ENCODE measurements at regions not wholly inside any gene's neighbourhood (a gene's known extent, or its start where the extent isn't known, plus 50 kb on each side); places are given as distances from the start of the nearest gene placed in this dataset.

DNA sequence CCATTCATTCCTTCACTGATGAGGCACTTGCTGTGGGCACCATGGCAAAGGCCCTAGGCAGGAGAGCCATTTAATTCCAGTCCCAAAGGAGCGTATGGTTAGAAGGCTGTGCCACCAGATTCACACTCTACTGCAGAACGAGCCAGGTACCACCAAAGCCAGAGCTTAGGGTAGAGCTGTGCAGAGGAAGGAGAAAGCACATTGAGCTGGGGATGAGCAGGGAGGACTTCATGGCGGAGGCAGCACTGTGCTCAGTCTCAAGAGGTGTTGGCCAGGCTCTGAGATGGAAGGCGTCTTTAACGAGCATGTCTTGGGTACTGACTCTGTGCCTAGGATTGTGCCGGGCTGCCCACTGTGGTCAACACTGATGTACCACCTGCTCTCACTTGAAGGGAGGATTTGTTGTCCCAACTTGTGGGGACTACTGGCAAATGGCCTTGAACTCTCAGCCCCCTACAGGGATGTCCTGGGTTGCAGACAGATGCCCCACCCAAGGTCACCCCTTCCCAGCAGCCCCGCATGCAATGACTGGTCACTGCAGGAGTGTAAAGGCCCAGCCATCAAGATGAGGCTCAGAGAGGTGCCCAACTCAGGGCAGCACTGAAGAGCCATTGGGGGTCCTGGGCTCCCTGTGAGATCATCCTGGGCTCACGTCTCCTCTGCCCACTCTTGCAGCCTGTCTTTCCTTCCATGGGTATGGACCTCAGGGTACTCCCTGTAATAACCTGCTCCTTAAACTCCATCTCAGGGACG lies 251.4 kb downstream of the GLI2 start:
- H3K4me3 ChIP-seq (replicated peaks; ENCODE audit: low read depth, low read length), result no peak overlapping the region
- no peaks in the 10 kb centered on the region for H3K36me3 ChIP-seq (ENCODE audit: control insufficient read depth, insufficient read depth, low read length)
- no peaks in the 10 kb centered on the region; the same call in 1 of the 2 replicates for H3K27me3 ChIP-seq (replicated peaks; ENCODE audit: control insufficient read depth, insufficient read depth, low read length)
- no peak for DNase-seq (ENCODE audit: extremely low read depth, insufficient read length)
- no peak for TF ChIP-seq CTCF (IDR thresholded peaks at IDR 0.05; ENCODE audit: insufficient read depth, low read length, poor library complexity, severe bottlenecking)

- H3K27me3 ChIP-seq (replicated peaks; ENCODE audit: control insufficient read depth, insufficient read depth, low read length), result no peaks in the 10 kb centered on the region; the same call in 1 of the 2 replicates
- H3K36me3 ChIP-seq (ENCODE audit: control insufficient read depth, insufficient read depth, low read length), result no peaks in the 10 kb centered on the region
Measured at GRCh38 chr2:120988051-120988699, 252.5 kb downstream of the GLI2 start.

DNA sequence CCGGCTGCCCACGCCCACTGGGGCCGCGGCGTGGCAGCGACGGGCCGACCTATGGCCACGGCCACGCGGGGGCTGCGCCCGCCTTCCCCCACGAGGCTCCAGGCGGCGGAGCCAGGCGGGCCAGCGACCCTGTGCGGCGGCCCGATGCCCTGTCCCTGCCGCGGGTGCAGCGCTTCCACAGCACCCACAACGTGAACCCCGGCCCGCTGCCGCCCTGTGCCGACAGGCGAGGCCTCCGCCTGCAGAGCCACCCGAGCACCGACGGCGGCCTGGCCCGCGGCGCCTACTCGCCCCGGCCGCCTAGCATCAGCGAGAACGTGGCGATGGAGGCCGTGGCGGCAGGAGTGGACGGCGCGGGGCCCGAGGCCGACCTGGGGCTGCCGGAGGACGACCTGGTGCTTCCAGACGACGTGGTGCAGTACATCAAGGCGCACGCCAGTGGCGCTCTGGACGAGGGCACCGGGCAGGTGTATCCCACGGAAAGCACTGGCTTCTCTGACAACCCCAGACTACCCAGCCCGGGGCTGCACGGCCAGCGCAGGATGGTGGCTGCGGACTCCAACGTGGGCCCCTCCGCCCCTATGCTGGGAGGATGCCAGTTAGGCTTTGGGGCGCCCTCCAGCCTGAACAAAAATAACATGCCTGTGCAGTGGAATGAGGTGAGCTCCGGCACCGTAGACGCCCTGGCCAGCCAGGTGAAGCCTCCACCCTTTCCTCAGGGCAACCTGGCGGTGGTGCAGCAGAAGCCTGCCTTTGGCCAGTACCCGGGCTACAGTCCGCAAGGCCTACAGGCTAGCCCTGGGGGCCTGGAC lies 253.2 kb downstream of the GLI2 start:
- Histone ChIP-seq H3K36me3 (ENCODE audit: control insufficient read depth, insufficient read depth, low read length) (no peaks in the 10 kb centered on the region), H3K4me3 (replicated peaks; ENCODE audit: low read depth, low read length) (no peak overlapping the region), H3K27me3 (replicated peaks; ENCODE audit: control insufficient read depth, insufficient read depth, low read length) (no peaks in the 10 kb centered on the region; the same call in 1 of the 2 replicates)
- no peak for DNase-seq (ENCODE audit: extremely low read depth, insufficient read length)
- TF ChIP-seq CTCF (IDR thresholded peaks at IDR 0.05; ENCODE audit: insufficient read depth, low read length, poor library complexity, severe bottlenecking), result no peak

More at GRCh38 chr2:120988051-120988699, 252.5 kb downstream of the GLI2 start:
- no peak for DNase-seq (ENCODE audit: extremely low read depth, insufficient read length)
- TF ChIP-seq CTCF (IDR thresholded peaks at IDR 0.05; ENCODE audit: insufficient read depth, low read length, poor library complexity, severe bottlenecking), result no peak
- H3K4me3 ChIP-seq (replicated peaks; ENCODE audit: low read depth, low read length), result no peak overlapping the region

DNA sequence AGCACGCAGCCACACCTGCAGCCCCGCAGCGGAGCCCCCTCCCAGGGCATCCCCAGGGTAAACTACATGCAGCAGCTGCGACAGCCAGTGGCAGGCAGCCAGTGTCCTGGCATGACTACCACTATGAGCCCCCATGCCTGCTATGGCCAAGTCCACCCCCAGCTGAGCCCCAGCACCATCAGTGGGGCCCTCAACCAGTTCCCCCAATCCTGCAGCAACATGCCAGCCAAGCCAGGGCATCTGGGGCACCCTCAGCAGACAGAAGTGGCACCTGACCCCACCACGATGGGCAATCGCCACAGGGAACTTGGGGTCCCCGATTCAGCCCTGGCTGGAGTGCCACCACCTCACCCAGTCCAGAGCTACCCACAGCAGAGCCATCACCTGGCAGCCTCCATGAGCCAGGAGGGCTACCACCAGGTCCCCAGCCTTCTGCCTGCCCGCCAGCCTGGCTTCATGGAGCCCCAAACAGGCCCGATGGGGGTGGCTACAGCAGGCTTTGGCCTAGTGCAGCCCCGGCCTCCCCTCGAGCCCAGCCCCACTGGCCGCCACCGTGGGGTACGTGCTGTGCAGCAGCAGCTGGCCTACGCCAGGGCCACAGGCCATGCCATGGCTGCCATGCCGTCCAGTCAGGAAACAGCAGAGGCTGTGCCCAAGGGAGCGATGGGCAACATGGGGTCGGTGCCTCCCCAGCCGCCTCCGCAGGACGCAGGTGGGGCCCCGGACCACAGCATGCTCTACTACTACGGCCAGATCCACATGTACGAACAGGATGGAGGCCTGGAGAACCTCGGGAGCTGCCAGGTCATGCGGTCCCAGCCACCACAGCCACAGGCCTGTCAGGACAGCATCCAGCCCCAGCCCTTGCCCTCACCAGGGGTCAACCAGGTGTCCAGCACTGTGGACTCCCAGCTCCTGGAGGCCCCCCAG lies 254.1 kb downstream of the GLI2 start:
- Histone ChIP-seq H3K27me3 (replicated peaks; ENCODE audit: control insufficient read depth, insufficient read depth, low read length) (no peaks in the 10 kb centered on the region; the same call in 1 of the 2 replicates), H3K4me3 (replicated peaks; ENCODE audit: low read depth, low read length) (no peak overlapping the region), H3K36me3 (ENCODE audit: control insufficient read depth, insufficient read depth, low read length) (no peaks in the 10 kb centered on the region)
- no peak for TF ChIP-seq CTCF (IDR thresholded peaks at IDR 0.05; ENCODE audit: insufficient read depth, low read length, poor library complexity, severe bottlenecking)
- DNase-seq (ENCODE audit: extremely low read depth, insufficient read length), result no peak

- Histone ChIP-seq H3K4me3 (replicated peaks; ENCODE audit: low read depth, low read length) (no peak overlapping the region), H3K36me3 (ENCODE audit: control insufficient read depth, insufficient read depth, low read length) (no peaks in the 10 kb centered on the region), H3K27me3 (replicated peaks; ENCODE audit: control insufficient read depth, insufficient read depth, low read length) (no peaks in the 10 kb centered on the region; the same call in 1 of the 2 replicates)
Measured at GRCh38 chr2:120990451-120990871, 254.8 kb downstream of the GLI2 start.

More at GRCh38 chr2:120990451-120990871, 254.8 kb downstream of the GLI2 start:
- no peak for DNase-seq (ENCODE audit: extremely low read depth, insufficient read length)
- TF ChIP-seq CTCF (IDR thresholded peaks at IDR 0.05; ENCODE audit: insufficient read depth, low read length, poor library complexity, severe bottlenecking), result no peak

All from GM06990 (cell line).